CD14-positive monocyte (primary cell): ENCODE measurements at regions not wholly inside any gene's neighbourhood (a gene's known extent, or its start where the extent isn't known, plus 50 kb on each side); places are given as distances from the start of the nearest gene placed in this dataset.

ENCODE experiments used
- DNase-seq, 3 donors: peaks; one replicate each; pipeline ENCODE4 v3.0.0-alpha.2; 2011 to 2022
- H2AFZ ChIP-seq: 2 replicates; pipeline ENCODE4 v1.6.0; 2012; ENCODE audit warnings: mild to moderate bottlenecking, low read depth, low read length, inconsistent platforms; ENCODE audit not compliant: insufficient read depth, poor library complexity, severe bottlenecking
- H3K27ac ChIP-seq, 2 donors: 1 replicate in 1 of 2; 2 replicates in 1 of 2; pipeline ENCODE4 v1.5.1; 2012 to 2013; ENCODE audit warnings: low read length in 2 of 2, control low read depth in 1 of 2, inconsistent platforms in 1 of 2, low read depth in 1 of 2, mild to moderate bottlenecking in 1 of 2
- H3K27me3 ChIP-seq, 2 donors: one replicate each; pipeline versions ENCODE4 v1.6.0 to v1.6.1; 2011 to 2013; ENCODE audit warnings: low read length in 2 of 2; ENCODE audit not compliant: control insufficient read depth in 2 of 2, insufficient read depth in 2 of 2
- H3K36me3 ChIP-seq, 2 donors: replicated peaks in 1 of 2; 1 replicate in 1 of 2; 2 replicates in 1 of 2; pipeline versions ENCODE4 v1.5.1 to v1.6.1; 2012 to 2013; ENCODE audit warnings: low read length in 2 of 2, control low read depth in 1 of 2, inconsistent platforms in 1 of 2, mild to moderate bottlenecking in 1 of 2; ENCODE audit not compliant: insufficient read depth in 2 of 2, control insufficient read depth in 1 of 2
- H3K4me1 ChIP-seq, 2 donors: 1 replicate in 1 of 2; 2 replicates in 1 of 2; pipeline versions ENCODE4 v1.5.1 to v1.6.1; 2012 to 2013; ENCODE audit warnings: low read length in 2 of 2, control low read depth in 1 of 2, inconsistent platforms in 1 of 2, mild to moderate bottlenecking in 1 of 2, moderate library complexity in 1 of 2; ENCODE audit not compliant: insufficient read depth in 2 of 2, control insufficient read depth in 1 of 2
- H3K4me2 ChIP-seq: replicated peaks from 2 replicates; pipeline ENCODE3; 2012; ENCODE audit warnings: low read length, moderate library complexity, mild to moderate bottlenecking; ENCODE audit not compliant: poor library complexity, severe bottlenecking; ENCODE audit errors: extremely low read depth
- H3K4me3 ChIP-seq, 3 experiments: fragments of 200-600 bp in 1 of 3; sonication (generic) in 1 of 3; replicated peaks in 1 of 3; 1 replicate in 2 of 3; 2 replicates in 1 of 3; pipeline ENCODE4 v1.5.1; 2011 to 2013; ENCODE audit warnings: low read length in 3 of 3, mild to moderate bottlenecking in 3 of 3, control low read depth in 2 of 3, low read depth in 2 of 3, inconsistent platforms in 1 of 3, moderate library complexity in 1 of 3
- H3K79me2 ChIP-seq: 2 replicates; pipeline ENCODE4 v1.6.0; 2012; ENCODE audit warnings: mild to moderate bottlenecking, control low read depth, inconsistent platforms, low read length, moderate library complexity; ENCODE audit not compliant: insufficient read depth
- H3K9ac ChIP-seq: 2 replicates; pipeline ENCODE4 v1.6.0; 2017; ENCODE audit warnings: low read length, mild to moderate bottlenecking; ENCODE audit not compliant: insufficient read depth, poor library complexity, severe bottlenecking
- H3K9me3 ChIP-seq, 2 donors: replicated peaks in 1 of 2; 1 replicate in 1 of 2; 2 replicates in 1 of 2; pipeline versions ENCODE4 v1.5.1 to v1.6.1; 2012 to 2013; ENCODE audit warnings: low read length in 2 of 2, control low read depth in 1 of 2; ENCODE audit not compliant: control insufficient read depth in 1 of 2, insufficient read depth in 1 of 2
- H4K20me1 ChIP-seq: 2 replicates; pipeline ENCODE4 v1.6.0; 2012; ENCODE audit warnings: mild to moderate bottlenecking, low read length, control low read depth, moderate library complexity; ENCODE audit not compliant: insufficient read depth
- H3K27ac Mint-ChIP-seq, 7 donors: one replicate each; pipeline ENCODE4 v1.8.0; 2020; ENCODE audit warnings: mild to moderate bottlenecking in 7 of 7, mixed read lengths in 7 of 7, moderate library complexity in 6 of 7, inconsistent platforms in 2 of 7
- H3K27me3 Mint-ChIP-seq, 3 donors: one replicate each; pipeline ENCODE4 v1.8.0; 2021 to 2022; ENCODE audit warnings: low read depth in 3 of 3, mild to moderate bottlenecking in 3 of 3, mixed read lengths in 3 of 3, moderate library complexity in 3 of 3, inconsistent platforms in 1 of 3
- H3K36me3 Mint-ChIP-seq, 2 donors: one replicate each; pipeline ENCODE4 v1.8.0; 2020; ENCODE audit warnings: mixed read lengths in 2 of 2, inconsistent platforms in 1 of 2, mild to moderate bottlenecking in 1 of 2
- H3K4me1 Mint-ChIP-seq: one replicate; pipeline ENCODE4 v1.8.0; 2020; ENCODE audit warnings: mild to moderate bottlenecking, mixed read lengths
- H3K4me3 Mint-ChIP-seq, 2 donors: one replicate each; pipeline ENCODE4 v1.8.0; 2020; ENCODE audit warnings: mild to moderate bottlenecking in 2 of 2, mixed read lengths in 2 of 2, moderate library complexity in 1 of 2
- H3K9me3 Mint-ChIP-seq, 7 donors: one replicate each; pipeline ENCODE4 v1.8.0; 2020 to 2022; ENCODE audit warnings: mixed read lengths in 7 of 7, mild to moderate bottlenecking in 6 of 7, moderate library complexity in 6 of 7, inconsistent platforms in 2 of 7
- CTCF ChIP-seq: fragments of 200-600 bp; IDR thresholded peaks from one replicate; pipeline ENCODE4 v1.8.0; 2022; ENCODE audit warnings: antibody characterized with exemption, mild to moderate bottlenecking
- WGBS: methylation state at CpG from one replicate; pipeline ENCODE4 v1.1.5; 2013; ENCODE audit warnings: missing lambda C conversion rate; ENCODE audit not compliant: insufficient coverage; 5-methylcytosine and 5-hydroxymethylcytosine counted together
- intact Hi-C, 2 donors: fragments of 100-400 bp; cut with micrococcal nuclease; formaldehyde crosslinking; loops; one replicate each; pipeline versions ENCODE4 v1.15.0 to v1.15.1; 2023

DNA sequence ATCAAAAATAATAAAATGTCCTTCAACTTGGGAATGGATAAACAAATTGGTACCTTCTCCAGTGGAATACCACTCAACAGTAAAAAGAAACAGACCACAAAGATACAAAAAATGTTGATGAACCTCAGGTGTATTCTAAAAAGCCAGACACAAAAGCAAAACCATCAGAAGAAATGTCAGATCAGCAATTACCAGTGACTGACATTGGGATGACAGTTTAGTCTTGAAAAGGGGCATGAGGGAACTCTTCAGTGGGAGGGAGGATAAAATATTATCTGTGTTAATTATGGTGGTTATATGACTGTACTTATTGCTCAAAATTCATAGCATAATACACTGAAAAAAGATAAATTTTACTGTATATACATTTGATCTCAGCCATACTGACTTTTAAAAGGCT is 473.0 kb downstream of the TMX3 start:
- Mint-ChIP-seq H3K27me3 (peaks cover 0 to 3% (median 0%) of the 10 kb centered on the region in 3 donors), H3K9me3 (peaks cover 0 to 5% (median 0%) of the 10 kb centered on the region in 7 donors), H3K27ac (no peak overlapping the region), H3K36me3 (no peaks in the 10 kb centered on the region), H3K4me1 (no peaks in the 10 kb centered on the region), H3K4me3 (no peak overlapping the region)
- Histone ChIP-seq H3K4me1 (no peaks in the 10 kb centered on the region), H3K9me3 (peaks cover 0 to 3% of the 10 kb centered on the region in 2 donors), H2AFZ (no peak overlapping the region), H4K20me1 (no peaks in the 10 kb centered on the region), H3K27me3 (no peaks in the 10 kb centered on the region), H3K4me3 (no peak overlapping the region), H3K79me2 (no peaks in the 10 kb centered on the region), H3K27ac (no peak overlapping the region), H3K4me2 (no peak overlapping the region), H3K9ac (no peak overlapping the region), H3K36me3 (no peaks in the 10 kb centered on the region)
- TF ChIP-seq CTCF: no peak
- DNase-seq: no peak
- intact Hi-C loops: no loop called here

DNA sequence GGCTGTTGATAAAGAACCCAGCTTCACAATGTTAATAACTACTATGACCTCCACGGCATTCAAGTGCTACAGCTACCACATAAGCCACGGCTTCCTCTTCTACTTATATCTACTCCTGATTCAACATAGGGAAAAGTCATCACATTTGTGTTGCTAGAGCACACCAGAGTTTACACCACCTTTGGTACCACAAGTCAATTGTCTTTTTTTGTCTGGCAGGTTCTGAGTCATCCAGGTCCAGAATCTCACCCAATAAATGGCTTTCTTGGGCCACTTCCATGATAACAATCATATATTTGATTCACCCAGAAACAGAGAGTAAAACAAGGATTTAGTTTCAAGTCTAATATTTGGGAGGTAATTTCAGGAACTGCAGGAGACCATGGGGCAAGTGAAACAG is 480.2 kb downstream of the TMX3 start:
- no peak overlapping the region for H3K4me2 ChIP-seq
- H3K4me1 Mint-ChIP-seq: no peaks in the 10 kb centered on the region

More for the DNA sequence above, 480.2 kb downstream of the TMX3 start:
- no peak overlapping the region for H2AFZ ChIP-seq
- DNase-seq: no peak
- no peaks in the 10 kb centered on the region for H3K36me3 Mint-ChIP-seq
- no peak overlapping the region for H3K4me3 Mint-ChIP-seq
- peak overlapping the region in 1 of 7 donors; percentile 3 for H3K27ac Mint-ChIP-seq
- H3K36me3 ChIP-seq: no peaks in the 10 kb centered on the region
- no peak overlapping the region for H3K9ac ChIP-seq
- peaks cover 2 to 11% (median 4%) of the 10 kb centered on the region in 7 donors for H3K9me3 Mint-ChIP-seq
- WGBS: 36% methylated on average over 2 of the region's 2 CpGs
- no peaks in the 10 kb centered on the region for H4K20me1 ChIP-seq
- H3K27me3 ChIP-seq: no peaks in the 10 kb centered on the region
- intact Hi-C loops: no loop called here
- no peaks in the 10 kb centered on the region for H3K27me3 Mint-ChIP-seq
- H3K79me2 ChIP-seq: no peaks in the 10 kb centered on the region
- TF ChIP-seq CTCF: no peak
- no peaks in the 10 kb centered on the region for H3K4me1 ChIP-seq
- H3K27ac ChIP-seq: no peak overlapping the region
- no peak overlapping the region for H3K4me3 ChIP-seq
- H3K9me3 ChIP-seq: peaks cover 4 to 6% of the 10 kb centered on the region in 2 donors
